ENCODE measurements at regions not wholly inside any gene's neighbourhood (a gene's known extent, or its start where the extent isn't known, plus 50 kb on each side); places are given as distances from the start of the nearest gene placed in this dataset.
A peak's percentile ranks its signal among the peaks of the same experiment; 100 is the strongest.

DNA sequence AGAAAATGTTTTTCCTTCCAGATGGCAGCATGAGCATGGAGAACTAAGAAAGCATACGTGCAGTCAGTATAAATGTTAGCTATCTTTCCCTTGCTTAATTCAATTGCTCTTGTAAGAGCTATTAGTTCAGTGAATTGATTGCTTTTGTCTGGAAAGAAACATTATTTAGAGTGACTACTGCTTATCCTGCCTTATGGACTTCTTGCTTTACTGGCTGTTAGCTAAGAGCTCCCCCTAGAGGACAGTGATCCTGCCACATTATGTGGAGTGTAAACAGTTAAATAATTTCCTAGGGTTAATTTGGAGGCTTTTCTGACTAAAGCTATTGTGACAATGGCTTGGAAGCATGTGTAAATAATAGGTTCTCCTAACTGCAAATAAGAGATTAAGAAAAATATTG, 1402.4 kb downstream of the FAM133A start:
- Histone ChIP-seq H3K9me3 (replicated peaks; ENCODE audit: insufficient read depth, low read length) (no peaks in the 10 kb centered on the region), H3K9me2 (replicated peaks; ENCODE audit: insufficient read depth, low read length) (no peaks in the 10 kb centered on the region), H3K4me3 (ENCODE audit: low read length) (no peak overlapping the region), H3F3A (ENCODE audit: insufficient read depth, low read length) (no peaks in the 10 kb centered on the region), H3K27me3 (replicated peaks; ENCODE audit: insufficient read depth, low read length) (no peaks in the 10 kb centered on the region), H3K79me2 (ENCODE audit: low read length) (no peaks in the 10 kb centered on the region), H4K20me1 (ENCODE audit: insufficient read depth, low read length) (no peaks in the 10 kb centered on the region), H2AFZ (ENCODE audit: low read length) (no peak overlapping the region), H3K9ac (ENCODE audit: low read length) (no peak overlapping the region), H3K27ac (ENCODE audit: low read length) (no peak overlapping the region), H3K4me2 (ENCODE audit: low read depth, low read length) (no peak overlapping the region), H3K4me1 (ENCODE audit: low read length) (no peaks in the 10 kb centered on the region), H3K36me3 (replicated peaks; ENCODE audit: insufficient read depth, low read length) (no peaks in the 10 kb centered on the region)
- TF ChIP-seq, protein P1, sequence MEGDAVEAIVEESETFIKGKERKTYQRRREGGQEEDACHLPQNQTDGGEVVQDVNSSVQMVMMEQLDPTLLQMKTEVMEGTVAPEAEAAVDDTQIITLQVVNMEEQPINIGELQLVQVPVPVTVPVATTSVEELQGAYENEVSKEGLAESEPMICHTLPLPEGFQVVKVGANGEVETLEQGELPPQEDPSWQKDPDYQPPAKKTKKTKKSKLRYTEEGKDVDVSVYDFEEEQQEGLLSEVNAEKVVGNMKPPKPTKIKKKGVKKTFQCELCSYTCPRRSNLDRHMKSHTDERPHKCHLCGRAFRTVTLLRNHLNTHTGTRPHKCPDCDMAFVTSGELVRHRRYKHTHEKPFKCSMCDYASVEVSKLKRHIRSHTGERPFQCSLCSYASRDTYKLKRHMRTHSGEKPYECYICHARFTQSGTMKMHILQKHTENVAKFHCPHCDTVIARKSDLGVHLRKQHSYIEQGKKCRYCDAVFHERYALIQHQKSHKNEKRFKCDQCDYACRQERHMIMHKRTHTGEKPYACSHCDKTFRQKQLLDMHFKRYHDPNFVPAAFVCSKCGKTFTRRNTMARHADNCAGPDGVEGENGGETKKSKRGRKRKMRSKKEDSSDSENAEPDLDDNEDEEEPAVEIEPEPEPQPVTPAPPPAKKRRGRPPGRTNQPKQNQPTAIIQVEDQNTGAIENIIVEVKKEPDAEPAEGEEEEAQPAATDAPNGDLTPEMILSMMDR (IDR thresholded peaks at IDR 0.05; ENCODE audit: low read length), result peak; percentile 68
- no peak for TF ChIP-seq EZH2phosphoT487 (IDR thresholded peaks at IDR 0.05; ENCODE audit: low read length)
- DNase-seq, result peak; percentile 33

DNA sequence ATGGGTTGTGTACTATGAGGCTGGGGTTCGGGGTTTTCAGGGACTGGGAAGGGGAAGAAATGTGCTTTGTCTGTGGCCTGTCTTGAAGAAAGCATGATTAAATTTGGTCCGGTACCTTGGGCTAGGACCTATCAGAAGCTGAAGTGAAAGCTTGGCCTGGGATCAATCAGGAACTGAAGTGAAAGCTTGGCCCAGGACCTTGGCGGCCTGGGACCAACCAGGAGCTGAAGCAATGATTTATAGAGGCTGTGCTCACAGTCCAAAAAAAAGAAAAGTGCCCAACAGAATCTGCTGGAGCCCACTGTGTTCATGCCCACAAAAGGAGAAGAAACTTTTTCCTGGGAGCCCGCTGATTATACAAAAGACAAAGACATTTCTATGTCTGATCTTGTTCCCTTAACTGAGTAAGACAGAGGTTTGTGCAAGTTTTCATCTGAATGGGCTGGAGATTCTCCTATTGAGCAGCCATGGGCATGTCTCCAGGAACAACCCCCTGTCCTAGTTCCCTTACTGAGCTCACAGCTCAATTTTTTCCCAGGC, 1427.9 kb downstream of the FAM133A start:
- TF ChIP-seq, protein P1 (IDR thresholded peaks at IDR 0.05; ENCODE audit: low read length), result no peak
- no peak for TF ChIP-seq EZH2phosphoT487 (IDR thresholded peaks at IDR 0.05; ENCODE audit: low read length)
- no peak for TF ChIP-seq EZH2 (optimal IDR thresholded peaks at IDR 0.05; ENCODE audit: low read depth, low read length)
- Histone ChIP-seq H3K4me3 (ENCODE audit: low read length) (no peak overlapping the region), H2AFZ (ENCODE audit: low read length) (no peak overlapping the region), H3K4me2 (ENCODE audit: low read depth, low read length) (no peak overlapping the region), H3K27ac (ENCODE audit: low read length) (no peak overlapping the region), H3K9ac (ENCODE audit: low read length) (no peak overlapping the region), H3K27me3 (replicated peaks; ENCODE audit: insufficient read depth, low read length) (no peaks in the 10 kb centered on the region), H3F3A (ENCODE audit: insufficient read depth, low read length) (no peaks in the 10 kb centered on the region), H4K20me1 (ENCODE audit: insufficient read depth, low read length) (no peaks in the 10 kb centered on the region), H3K9me3 (replicated peaks; ENCODE audit: insufficient read depth, low read length) (no peaks in the 10 kb centered on the region), H3K36me3 (replicated peaks; ENCODE audit: insufficient read depth, low read length) (no peaks in the 10 kb centered on the region), H3K79me2 (ENCODE audit: low read length) (no peaks in the 10 kb centered on the region), H3K9me2 (replicated peaks; ENCODE audit: insufficient read depth, low read length) (no peaks in the 10 kb centered on the region), H3K4me1 (ENCODE audit: low read length) (no peaks in the 10 kb centered on the region)
- DNase-seq, result no peak

DNA sequence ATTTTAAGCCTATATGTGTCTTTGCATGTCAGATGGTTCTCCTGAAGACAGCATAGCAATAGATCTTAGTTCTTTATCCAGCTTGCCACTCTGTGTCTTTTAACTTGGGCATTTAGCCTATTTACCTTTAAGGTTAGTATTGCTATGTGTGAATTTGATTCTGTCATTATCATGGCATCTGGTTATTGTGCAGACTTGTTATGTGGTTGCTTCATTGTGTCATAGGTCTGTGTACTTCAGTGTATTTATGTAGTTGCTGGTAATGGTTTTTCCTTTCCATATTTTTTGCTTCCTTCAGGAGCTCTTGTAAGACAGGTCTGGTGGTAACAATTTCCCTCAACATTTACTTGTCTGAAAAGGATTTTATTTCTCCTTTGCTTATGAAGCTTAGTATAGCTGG, 1443.5 kb downstream of the FAM133A start:
- H4K20me1 ChIP-seq (ENCODE audit: insufficient read depth, low read length), result no peaks in the 10 kb centered on the region
- no peaks in the 10 kb centered on the region for H3F3A ChIP-seq (ENCODE audit: insufficient read depth, low read length)
- H3K9me2 ChIP-seq (replicated peaks; ENCODE audit: insufficient read depth, low read length), result no peaks in the 10 kb centered on the region
- H3K9ac ChIP-seq (ENCODE audit: low read length), result no peak overlapping the region
- DNase-seq, result no peak
- H3K79me2 ChIP-seq (ENCODE audit: low read length), result no peaks in the 10 kb centered on the region
- H3K27ac ChIP-seq (ENCODE audit: low read length), result no peak overlapping the region
- TF ChIP-seq, protein P1 (IDR thresholded peaks at IDR 0.05; ENCODE audit: low read length), result no peak
- no peaks in the 10 kb centered on the region for H3K4me1 ChIP-seq (ENCODE audit: low read length)
- H3K27me3 ChIP-seq (replicated peaks; ENCODE audit: insufficient read depth, low read length), result no peaks in the 10 kb centered on the region
- no peak overlapping the region for H2AFZ ChIP-seq (ENCODE audit: low read length)
- no peak overlapping the region for H3K4me2 ChIP-seq (ENCODE audit: low read depth, low read length)
- H3K9me3 ChIP-seq (replicated peaks; ENCODE audit: insufficient read depth, low read length), result no peaks in the 10 kb centered on the region
- no peak overlapping the region for H3K4me3 ChIP-seq (ENCODE audit: low read length)
- no peaks in the 10 kb centered on the region for H3K36me3 ChIP-seq (replicated peaks; ENCODE audit: insufficient read depth, low read length)

Data from MM.1S (cell line).